HG02678 (cell line): ENCODE measurements at regions not wholly inside any gene's neighbourhood (a gene's known extent, or its start where the extent isn't known, plus 50 kb on each side); places are given as distances from the start of the nearest gene placed in this dataset.

ENCODE experiments used
- ATAC-seq: cut with Tn5 transposase; IDR thresholded peaks from one replicate; pipeline ENCODE4 v1.9.1; 2021; ENCODE audit warnings: mild to moderate bottlenecking, moderate library complexity; ENCODE audit not compliant: unreplicated experiment

DNA sequence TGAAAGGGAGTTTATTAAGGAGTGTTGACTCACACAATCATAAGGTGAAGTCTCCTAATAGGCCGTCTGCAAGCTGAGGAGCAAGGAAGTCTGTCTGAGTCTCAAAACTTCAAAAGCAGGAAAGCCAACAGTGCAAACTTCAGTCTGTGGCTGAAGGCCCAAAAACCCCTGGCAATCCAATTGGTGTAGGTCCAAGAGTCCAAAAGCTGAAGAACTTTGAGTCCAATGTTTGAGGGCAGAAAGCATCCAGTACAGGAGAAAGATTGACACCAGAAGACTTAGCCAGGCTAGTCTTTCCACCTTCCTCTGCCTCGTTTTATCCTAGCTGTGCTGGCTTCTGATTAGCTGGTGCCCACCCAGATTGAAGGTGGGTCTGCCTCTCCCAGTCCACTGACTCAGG lies 535.2 kb downstream of the ARAP2 start:
- no peak for ATAC-seq

DNA sequence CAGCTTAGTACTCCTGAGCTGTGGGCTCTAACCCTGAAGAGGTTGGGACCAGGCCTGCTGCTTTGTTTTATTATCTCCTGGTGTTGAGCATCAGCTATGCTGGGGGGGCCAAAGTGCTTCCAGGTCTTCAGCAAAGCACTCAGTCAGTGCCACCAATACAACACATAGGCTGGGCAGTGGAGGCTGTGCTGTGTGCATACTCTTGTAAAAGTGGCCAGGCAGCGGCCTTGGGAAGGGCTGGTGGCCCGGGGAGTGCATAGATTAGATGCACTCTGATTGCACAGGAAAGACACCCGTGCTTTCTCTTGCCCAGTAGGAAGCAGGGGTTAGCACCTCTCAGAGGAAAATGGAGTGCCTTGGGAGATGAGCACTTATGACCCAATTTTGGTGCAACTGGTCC lies 534.0 kb downstream of the ARAP2 start:
- no peak for ATAC-seq

DNA sequence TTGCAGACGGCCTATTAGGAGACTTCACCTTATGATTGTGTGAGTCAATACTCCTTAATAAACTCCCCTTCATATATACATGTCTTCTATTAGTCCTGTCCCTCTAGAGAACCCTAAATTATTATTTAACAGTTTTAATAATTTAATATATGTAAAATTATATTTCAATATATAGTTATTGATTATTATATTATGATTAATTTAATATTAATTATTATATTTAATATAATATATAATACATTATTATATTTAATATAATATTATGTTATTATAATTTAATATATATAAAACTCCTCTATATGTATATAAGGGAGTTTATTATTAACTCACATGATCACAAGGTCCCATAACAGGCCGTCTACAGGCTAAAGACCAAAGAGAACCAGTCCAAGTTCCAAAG lies 533.2 kb downstream of the ARAP2 start:
- ATAC-seq = no peak

DNA sequence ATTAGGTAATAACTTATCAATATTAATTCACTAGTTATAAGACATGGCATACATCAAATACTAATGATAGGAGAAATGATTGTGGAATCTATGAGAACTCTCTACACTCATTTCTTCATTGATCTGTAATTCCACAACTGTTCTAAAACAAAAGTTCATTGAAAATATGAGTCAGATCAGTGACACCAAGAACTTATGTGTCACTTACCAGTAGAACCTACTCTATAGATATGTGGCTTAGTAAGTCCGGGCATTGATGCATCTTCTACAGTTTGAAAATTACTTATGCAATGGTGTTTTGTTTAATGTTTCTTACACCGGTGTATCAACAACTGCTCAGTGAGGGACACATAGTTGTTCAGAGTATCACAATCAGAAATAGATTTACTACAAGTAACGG lies 520.3 kb downstream of the ARAP2 start:
- no peak for ATAC-seq

DNA sequence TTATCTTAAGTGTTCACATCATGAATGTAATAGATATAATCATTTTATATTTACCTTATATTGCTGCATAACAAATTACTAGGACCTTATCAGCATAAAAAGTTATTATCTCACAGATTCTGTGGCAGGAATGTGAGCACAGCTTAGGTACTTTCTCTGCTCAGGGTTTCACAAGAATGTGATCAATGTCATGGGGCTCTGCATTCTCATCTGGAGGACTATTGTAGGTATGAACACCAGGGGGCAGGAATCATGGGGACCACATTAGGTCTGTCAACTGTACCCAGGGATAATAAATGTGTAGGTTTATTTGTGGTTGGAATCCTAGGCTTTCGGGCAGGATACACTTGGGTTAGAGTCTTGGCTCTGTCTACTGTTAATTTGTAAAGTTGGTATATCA lies 519.2 kb downstream of the ARAP2 start:
- no peak for ATAC-seq

DNA sequence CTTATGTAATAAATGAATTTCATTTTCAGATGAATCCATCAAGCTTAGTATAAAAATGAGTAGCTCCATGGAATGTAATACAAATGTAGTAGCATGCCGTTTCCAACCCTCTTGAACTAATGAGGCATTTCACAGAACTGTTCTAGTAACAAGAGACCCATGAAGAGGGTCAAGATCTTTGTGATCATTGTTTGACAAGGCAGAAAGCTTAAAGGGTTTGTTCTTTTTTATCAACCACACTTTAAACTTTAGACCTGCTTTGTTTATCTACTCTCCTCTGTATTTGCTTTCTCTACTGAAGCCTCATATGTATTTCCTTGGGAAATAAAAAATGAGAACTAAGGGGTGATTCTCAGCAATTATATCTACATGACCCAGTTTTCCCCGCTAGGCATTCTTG lies 513.9 kb downstream of the ARAP2 start:
- ATAC-seq = no peak

DNA sequence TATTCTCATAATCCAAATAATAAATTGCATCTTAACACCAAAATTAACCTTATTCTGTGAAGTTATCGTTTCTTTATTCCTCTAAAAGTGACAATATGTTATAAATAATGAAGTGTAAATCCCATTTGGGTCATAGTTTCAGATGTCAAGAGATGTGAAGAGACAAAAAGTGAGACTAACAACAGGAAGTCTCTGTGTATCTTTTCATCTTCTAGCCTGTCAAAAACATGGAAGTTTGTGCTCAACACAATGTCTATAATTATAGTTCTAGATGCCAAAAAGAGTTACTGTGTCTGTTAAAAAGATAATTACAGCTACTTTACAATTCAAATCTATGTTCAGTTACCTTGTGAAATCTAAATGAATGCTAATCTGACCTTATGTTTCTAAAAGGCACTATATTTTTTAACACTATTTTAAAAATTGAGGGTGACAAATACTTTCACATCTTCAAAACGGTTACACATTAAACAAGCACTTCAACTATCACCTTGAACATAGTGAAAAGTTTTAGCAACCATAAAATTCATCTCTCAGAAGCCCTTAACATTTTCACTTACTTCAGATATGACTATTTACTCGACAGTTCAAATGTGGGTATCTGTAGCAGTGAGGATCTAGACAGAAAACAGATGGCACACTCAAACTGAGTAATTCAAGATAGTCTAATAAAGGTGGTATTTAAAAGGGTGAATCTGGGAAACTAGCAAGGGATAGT lies 509.8 kb downstream of the ARAP2 start:
- ATAC-seq = peak; percentile 73

DNA sequence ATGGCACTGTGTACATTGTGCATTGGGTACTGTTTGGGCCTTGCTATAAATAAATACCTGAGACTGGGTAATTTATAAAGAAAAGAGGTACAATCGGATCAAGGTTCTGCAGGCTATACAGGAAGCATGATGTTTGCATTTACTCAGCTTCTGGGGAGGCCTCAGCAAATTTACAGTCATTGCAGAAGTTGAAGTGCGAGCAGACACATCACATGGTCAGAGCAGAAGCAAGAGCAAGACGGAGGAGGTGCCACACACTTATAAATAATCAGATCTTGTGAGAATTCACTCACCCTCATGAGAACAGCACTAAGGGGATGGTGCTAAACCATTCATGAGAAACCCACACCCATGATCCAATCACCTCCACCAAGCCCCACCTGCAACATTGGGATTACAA lies 505.0 kb downstream of the ARAP2 start:
- no peak for ATAC-seq

DNA sequence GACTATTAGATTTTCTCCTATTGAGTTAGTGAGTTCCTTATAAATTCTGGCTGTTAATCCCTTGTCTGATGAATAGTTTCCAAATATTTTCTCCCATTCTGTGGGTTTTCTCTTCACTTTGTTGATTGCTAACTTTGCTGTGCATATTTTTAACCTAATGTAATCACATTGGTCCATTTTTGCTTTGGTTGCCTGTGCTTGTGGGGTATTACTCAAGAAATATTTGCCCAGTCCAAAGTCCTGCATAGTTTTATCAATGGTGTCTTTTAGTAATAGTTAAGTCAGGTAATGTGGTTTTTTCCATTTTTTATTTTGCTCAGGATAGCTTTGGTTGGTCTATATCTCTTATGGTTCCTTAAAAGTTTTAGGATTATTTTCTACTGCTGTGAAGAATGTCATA lies 490.3 kb downstream of the ARAP2 start:
- no peak for ATAC-seq

DNA sequence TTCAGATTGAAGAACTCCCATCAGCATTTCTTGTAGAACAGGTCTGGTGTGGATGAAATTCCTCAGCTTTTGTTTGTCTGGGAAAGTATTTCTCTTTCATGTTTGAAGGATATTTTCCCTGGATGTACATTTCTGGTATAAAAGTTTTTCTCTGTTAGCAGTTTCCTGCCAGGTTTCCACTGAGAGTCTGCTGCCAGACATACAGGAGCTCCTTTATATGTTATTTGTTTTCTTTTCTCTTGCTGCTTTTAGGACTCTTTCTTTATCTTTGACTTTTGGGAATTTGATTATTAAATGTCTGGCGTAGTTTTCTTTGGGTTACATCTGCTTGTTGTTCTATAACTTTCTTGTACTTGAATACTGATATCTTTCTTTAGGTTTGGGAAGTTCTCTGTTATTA lies 486.5 kb downstream of the ARAP2 start:
- no peak for ATAC-seq

DNA sequence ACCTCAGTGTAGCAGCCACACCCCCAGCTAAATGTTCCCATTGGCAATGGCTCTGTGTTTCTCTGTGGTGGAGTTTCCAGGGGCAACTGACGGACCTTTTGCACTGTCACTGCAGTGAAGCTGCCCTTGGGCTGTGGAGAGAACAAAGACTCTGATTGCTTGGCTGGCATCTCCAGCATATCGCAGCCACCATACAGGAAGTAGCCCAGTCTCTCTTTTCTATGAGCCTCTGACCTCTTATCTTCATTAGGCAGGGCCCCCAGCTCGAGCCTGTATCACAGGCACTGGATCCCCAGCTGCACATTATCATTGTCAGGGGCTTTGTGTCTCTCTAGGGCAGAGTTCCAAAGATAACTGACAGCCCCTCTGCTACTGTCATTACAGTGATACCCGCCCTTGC lies 483.5 kb downstream of the ARAP2 start:
- no peak for ATAC-seq

DNA sequence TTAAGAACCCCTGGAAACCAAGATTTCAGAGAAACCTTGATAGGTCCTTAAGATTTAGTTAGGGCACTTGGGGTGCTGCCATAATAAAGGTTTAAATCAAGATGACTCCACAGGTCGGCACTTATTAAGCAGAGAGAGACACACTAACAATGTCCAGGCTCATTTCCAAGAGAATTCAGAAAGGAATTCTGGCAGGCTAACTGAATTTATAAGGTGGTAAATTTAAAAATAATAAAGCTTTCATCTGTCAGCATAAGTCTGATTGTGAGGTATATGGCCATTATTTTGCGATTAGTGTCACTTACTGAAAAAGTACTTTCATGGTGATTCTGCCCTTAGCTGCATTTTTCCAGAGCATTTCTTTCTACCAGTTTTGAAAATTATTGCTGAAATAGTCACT lies 472.7 kb downstream of the ARAP2 start:
- no peak for ATAC-seq

DNA sequence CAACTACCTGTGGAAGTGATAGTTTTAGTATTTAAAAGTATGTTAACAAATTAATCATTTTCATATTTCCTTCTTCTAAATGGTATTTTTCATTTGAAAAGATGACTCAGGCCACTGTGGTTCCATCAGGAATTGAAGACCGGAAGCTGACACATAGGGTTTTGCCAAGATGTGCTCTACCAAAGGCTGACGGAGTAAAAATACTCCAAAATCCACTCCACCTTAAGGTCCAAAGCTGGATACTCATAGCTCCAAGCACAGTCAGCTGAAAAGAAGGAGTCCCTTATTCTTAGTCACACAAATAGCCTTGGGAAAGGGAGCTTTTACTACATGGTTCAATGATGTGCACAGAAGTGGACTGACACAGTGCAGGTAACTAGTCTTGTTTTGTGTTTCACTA lies 472.0 kb downstream of the ARAP2 start:
- no peak for ATAC-seq

DNA sequence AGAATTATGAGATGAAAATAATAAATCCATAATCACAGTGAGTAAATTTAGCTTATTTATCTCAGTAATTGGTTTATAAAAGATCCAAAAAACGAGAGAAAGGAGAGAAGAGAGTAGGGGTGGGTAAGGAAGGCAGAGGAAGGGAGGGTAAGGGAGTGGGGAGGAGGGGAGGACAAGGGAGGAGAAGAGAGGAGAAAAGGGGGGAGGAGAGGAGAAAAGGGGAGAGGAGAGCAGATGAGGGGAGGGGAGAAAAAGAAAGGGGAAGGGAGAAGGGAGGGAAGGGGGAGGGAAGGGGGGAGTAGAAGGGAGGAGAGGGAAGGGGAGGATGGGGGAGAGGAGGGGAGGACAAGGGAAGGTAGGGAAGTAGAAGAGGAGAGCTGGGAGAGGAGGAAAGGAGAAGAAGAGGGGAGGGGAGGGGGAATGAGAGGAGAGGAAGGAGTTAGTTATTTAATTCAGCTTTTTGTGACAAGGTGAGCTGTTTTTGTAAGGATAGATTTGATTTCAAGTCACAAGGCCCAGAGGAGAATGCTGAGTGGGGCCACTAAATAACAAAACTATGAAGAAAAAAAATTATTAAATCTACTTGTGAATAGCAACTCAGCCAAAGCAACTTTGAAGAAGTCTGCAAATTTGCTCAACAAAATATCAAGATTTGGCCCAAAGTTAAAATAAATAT lies 454.3 kb downstream of the ARAP2 start:
- ATAC-seq = no peak

DNA sequence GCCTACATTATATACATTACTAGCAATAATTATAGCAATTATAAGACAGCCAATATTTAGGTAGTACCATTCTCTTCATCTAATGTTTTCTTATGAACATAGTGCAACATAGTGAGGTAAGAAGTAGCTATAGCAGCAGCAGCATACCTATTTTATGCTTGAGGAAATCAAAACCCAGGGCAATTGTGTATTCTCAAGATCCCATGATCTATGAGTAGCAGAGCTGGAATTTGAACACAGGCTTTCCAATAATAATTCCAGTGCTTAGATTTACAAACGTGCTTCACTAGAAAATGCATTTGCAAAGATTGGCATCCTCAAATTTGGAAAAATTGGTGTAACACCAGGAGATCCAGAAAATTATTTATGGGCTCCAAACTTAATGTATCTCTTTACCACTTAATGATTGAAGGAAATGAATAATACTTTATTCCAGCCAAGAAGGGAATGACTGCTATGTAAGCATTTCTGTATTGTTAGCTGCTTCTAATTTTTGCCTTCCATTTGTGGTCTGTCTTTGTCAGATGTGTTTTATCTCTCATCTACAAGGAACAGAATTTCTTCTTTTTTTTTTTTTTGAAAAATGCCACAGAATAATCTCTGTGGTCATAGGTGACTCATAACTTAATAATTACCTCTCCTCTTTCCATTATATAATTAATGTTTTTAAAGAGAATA lies 451.1 kb downstream of the ARAP2 start:
- ATAC-seq = no peak

DNA sequence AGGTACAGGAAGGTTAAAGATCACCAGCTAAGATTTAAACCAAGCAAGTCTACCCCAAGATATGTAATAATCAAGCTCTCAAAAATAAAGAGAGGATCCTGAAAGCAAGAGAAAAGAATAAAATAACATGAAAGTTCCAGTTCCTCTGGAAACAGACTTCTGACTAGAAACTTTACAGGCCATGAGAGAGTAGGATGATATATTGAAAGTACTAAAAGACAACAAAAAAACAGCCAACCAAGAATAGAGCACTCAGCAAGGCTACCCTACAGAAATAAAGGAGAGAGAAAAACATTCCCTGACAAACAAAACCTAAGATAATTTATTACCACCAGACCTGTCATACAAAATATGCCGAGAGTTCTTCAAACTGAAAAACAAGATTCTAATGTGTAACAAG lies 450.5 kb downstream of the ARAP2 start:
- ATAC-seq = no peak

DNA sequence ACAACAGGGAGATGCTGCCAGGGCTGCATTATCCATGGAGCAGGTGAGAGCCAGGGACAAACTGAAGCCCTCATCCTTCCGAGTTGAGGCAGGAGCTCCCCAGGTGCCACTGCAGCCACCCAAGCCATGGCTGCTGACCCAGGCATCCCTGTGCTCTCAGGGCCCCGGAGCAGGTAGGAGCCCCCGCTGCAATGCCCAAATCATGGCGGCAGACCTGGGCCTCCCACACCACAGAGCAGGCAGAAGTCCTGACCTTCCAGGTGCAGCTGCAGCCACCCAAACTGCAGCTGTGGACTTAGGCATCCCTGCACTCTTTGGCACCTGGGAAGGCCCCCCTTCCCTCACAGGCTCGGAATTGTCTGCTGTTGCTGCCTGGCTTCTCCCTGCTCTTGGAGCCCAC lies 443.6 kb downstream of the ARAP2 start:
- ATAC-seq = no peak

DNA sequence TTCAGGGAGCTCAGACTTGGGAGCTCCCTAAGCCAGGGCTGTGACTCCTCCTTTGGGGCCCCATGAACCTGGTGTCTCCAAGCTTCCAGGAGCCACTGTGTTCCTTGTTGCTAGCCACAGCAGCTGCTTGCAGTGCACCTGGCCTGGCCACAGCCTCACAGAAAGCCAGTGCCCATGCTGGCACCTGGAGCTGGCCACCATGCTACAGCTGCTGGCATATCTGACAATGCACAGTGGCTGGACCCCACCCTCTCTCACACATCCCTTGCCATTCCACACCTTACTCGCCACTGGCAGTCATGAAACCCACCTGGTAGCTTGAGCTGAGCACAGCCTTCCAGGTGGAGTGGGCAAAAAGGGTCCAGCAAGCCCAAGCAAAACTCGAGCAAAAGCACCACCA lies 441.7 kb downstream of the ARAP2 start:
- no peak for ATAC-seq

DNA sequence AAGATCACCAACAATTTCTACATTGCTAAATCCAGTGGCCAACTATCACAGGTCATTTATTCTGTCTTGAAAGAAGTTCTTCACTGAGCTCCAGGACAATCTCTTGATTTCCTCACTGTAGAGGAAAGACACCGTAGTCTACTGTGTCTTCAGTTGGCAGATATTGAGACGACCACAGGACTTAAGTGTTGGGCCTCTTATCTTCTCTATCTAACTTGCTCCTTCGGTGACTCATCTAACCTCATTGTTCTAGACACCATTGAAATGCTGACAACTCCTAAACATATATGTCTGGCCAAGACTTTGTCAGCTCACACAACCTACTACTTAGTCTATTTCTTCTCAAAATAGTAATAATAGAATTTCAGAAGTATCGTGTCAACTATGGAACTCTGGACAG lies 425.8 kb downstream of the ARAP2 start:
- no peak for ATAC-seq

DNA sequence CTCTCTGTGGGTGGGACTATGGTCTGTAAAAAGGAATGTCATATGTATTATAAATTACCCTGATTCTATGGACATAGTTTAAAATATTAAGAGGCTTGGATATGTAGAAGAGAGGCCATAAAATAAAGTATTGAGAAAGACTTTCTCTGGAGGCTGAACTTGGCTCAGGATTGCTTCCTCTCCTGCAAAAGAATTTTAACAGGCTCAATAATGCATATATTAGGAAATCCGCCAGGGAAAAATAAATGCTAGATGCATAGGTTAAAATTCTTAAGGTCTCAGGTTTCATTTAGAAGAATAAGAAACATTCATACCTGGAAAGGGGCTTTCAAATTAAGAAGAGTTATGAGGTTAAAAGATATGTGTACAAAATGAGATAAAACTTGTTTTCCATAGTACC lies 424.3 kb downstream of the ARAP2 start:
- no peak for ATAC-seq

DNA sequence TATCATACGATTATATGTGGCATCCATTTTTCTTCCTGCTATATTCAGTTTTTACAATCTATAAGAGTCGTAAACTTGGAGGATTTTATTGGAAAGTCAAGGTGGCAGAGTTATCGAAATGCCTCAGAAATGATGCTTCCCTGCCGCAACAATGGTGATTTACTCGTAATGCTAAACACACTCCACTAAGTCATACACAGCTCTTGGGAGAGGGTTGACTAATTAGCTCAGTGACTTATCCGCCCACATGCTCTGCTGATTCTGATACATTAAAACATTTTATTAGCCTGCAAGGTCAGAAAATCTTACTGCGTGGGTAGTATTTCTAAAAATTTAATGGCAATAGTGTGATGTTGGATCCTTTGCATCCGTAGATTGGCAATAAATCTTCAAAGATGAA lies 420.1 kb downstream of the ARAP2 start:
- ATAC-seq = no peak

DNA sequence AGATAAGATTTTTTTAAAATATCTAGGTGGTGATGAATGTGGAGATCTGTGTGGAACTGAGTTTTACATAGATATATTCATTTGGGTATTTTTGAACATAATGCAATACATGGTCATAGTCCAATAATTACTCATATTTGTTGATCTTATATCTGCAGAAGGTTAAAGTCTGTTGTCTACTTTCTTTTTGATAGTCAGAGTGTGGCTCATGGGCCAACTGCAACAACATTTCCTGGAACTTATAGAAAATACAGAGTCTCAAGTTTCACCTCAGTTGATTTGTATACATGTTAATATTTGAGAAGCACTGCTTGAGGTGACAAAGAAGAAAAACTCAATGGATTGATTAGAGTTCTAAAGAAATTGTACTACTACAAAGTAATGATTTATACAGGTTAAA lies 408.4 kb downstream of the ARAP2 start:
- no peak for ATAC-seq
